NCI-H345 (cell line): ENCODE measurements at regions not wholly inside any gene's neighbourhood (a gene's known extent, or its start where the extent isn't known, plus 50 kb on each side); places are given as distances from the start of the nearest gene placed in this dataset.
"Not testable (repeated sequence)": the region's sequence is repeated elsewhere in the genome, so short reads cannot be mapped to it uniquely, and the experiment has no call there.

ENCODE experiments used
- DNase-seq: peaks from one replicate; lab custom pipeline; 2025; lab: John Stamatoyannopoulos, UW

GRCh38 chr5:82754036-82754746, 323.0 kb downstream of the TMEM167A start:
- no peak for DNase-seq

- no peak for DNase-seq
Observed at GRCh38 chr5:82753374-82753773, 323.8 kb downstream of the TMEM167A start.

- DNase-seq, result no peak
Observed at GRCh38 chr5:82749461-82749820, 327.8 kb downstream of the TMEM167A start.

- no peak for DNase-seq
Observed at GRCh38 chr5:82748688-82749460, 328.3 kb downstream of the TMEM167A start.

- no peak for DNase-seq
Observed at GRCh38 chr5:82747986-82748385, 329.2 kb downstream of the TMEM167A start.

- DNase-seq, result no peak
Observed at GRCh38 chr5:82745016-82745415, 332.2 kb downstream of the TMEM167A start.

- DNase-seq, result no peak
Observed at GRCh38 chr5:82738681-82739269, 338.4 kb downstream of the TMEM167A start.

- DNase-seq, result no peak
Observed at GRCh38 chr5:82735160-82735789, 341.9 kb downstream of the TMEM167A start.

- no peak for DNase-seq
Observed at GRCh38 chr5:82734347-82734746, 342.8 kb downstream of the TMEM167A start.

- DNase-seq, result no peak
Observed at GRCh38 chr5:82730913-82731312, 346.3 kb downstream of the TMEM167A start.

GRCh38 chr5:82728926-82729702, 348.1 kb downstream of the TMEM167A start:
- no peak for DNase-seq

- no peak for DNase-seq
Observed at GRCh38 chr5:82723168-82723567, 354.0 kb downstream of the TMEM167A start.

GRCh38 chr5:82721087-82721410, 356.1 kb downstream of the TMEM167A start:
- no peak for DNase-seq

GRCh38 chr5:82720213-82721086, 356.7 kb downstream of the TMEM167A start:
- DNase-seq, result no peak

- DNase-seq, result no peak
Observed at GRCh38 chr5:82719368-82719767, 357.8 kb downstream of the TMEM167A start.

- no peak for DNase-seq
Observed at GRCh38 chr5:82717738-82718137, 359.5 kb downstream of the TMEM167A start.

GRCh38 chr5:82714732-82715131, 362.5 kb downstream of the TMEM167A start:
- not testable (repeated sequence) for DNase-seq

- no peak for DNase-seq
Observed at GRCh38 chr5:82713811-82714210, 363.4 kb downstream of the TMEM167A start.

- no peak for DNase-seq
Observed at GRCh38 chr5:82707741-82708140, 369.5 kb downstream of the TMEM167A start.

- no peak for DNase-seq
Observed at GRCh38 chr5:82704381-82704780, 372.8 kb downstream of the TMEM167A start.

- no peak for DNase-seq
Observed at GRCh38 chr5:82702046-82702445, 375.1 kb downstream of the TMEM167A start.
